HG03103 (cell line): ENCODE measurements at regions not wholly inside any gene's neighbourhood (a gene's known extent, or its start where the extent isn't known, plus 50 kb on each side); places are given as distances from the start of the nearest gene placed in this dataset.

Source experiments
- ATAC-seq: cut with Tn5 transposase; IDR thresholded peaks from one replicate; pipeline ENCODE4 v1.9.1; 2021; ENCODE audit warnings: low read depth; ENCODE audit not compliant: unreplicated experiment

DNA sequence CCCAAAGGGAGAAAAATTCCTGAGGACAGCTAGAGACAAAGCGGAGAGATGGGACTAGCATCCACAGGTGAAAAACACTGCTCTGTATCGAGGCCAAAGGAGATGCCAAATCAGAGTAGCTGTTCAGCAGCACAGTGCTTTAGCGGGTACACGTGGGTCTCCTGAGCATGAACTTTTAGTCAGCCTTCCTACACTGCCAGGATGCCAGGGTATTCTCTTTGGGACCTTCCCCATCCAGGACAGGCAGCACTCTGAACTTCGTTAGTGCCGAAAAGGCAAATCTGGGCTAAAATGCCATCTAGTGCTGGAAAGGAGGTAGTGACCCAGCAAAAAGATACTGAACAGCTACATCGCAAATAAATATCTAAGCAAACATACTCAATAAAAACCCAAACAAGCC, 64.9 kb downstream of the C6orf58 start:
- ATAC-seq, result peak; percentile 96
